NCI-H2196 treated with DMSO at 0.1 percent for 48 hours (cell line): ENCODE measurements at regions not wholly inside any gene's neighbourhood (a gene's known extent, or its start where the extent isn't known, plus 50 kb on each side); places are given as distances from the start of the nearest gene placed in this dataset.

ENCODE experiments used
- DNase-seq: peaks from one replicate; lab custom pipeline; 2025; ENCODE audit not compliant: unreplicated experiment; lab: John Stamatoyannopoulos, UW

DNA sequence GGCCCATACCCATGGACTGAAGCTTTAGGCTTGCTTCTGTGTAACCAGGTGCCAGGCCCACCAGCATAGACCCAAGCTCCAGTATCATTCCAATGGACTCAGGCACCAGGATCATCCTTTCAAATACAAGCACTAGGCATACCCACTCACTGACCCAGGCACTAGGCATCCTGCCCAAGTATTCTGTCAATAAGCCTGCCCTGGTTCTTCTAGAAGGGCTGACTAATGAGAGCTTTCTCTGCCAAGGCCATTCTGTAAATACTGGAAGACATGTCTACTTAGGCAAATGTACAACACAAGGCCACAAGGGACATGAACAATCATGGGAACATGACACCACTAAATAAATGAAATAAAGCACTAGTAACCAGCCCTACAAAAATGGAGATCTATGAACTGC is 352.2 kb downstream of the FSCB start:
- DNase-seq, result peak; percentile 18

DNA sequence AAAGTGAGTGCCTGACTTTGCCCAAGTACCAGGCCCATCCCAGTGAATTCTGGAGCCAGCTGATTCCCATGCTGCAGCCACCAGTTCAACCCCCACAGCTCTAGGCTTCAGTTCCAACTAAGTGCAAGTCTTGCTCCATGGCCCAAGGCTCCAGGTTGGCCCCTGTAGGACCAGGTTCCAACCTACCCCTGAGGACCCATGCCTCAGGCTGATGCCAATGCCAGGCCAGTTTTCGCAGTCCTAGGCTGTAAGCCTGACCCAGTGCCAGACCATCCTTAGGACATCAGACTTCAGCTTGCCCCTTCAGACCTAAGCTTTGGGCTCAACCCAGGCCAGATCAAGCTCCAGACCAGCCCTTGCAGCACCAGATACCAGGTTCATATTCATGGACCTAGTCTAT is 352.6 kb downstream of the FSCB start:
- no peak for DNase-seq

DNA sequence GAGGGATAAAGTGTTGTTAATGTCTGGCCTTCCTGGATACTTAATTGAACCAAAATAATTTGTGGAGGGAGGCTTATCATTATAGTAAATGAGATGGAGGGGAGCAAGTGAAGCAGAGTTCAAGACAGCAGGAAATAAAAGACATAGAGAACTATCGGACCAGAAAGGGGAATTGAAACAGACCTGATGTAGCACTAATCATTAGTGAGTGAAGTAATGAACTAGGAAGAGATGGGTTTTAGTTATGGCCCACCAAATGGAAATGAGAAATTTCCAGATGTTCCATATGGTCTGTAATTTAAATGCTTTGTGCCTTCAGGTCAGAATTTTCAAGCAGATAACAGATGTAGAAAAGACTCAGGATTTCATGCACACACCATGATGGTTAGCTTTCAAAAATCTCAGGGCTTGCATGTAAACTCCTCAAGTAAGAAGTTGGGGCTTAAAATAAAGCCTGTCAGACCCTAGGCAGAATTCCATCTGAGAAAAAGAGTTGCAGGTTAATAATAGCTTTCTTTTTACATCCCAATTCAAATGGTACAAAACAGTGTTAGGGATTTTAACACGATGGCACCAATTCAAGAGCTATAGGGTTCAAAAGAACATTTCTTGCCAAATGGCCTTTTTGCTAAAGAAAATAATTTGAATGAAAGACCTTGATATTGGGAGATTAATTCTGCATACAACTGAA is 355.8 kb downstream of the FSCB start:
- no peak for DNase-seq

DNA sequence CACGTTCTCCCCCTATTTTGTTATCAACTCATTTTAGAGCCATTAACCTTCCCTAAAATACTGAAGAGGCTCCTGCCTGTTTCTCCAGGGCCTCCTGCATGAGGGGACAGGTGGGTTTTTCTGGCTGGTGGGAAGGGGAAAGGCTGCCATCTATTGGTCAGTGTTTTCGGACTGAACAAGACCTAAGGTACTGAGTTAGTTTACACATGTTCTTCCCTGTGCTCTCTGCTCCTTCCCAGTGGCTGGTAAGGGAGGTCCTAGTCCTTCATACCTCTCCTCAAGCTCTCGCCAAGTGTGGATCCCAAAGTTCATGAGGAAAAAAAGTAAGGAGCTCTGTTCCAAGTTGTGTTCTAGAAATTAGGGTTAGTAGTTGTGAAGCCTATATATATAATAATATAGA is 357.5 kb downstream of the FSCB start:
- DNase-seq, result no peak

DNA sequence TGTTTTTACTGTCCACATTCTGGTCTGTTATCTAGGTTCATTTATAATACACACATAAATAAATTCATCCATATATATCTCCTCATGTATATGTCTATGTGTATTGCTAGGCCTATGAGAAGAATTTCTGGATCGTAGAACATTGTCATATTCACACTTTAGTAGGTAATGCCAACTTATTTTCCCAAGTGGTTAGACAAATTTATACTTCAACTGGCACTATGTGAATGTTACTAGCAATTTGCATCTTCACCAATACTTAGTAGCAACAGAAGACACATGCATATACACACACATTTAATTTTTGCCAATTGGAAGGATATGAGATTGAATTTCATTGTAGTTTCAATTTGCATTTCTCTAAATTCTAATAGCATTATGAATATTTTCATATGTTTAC is 365.1 kb downstream of the FSCB start:
- DNase-seq, result no peak

DNA sequence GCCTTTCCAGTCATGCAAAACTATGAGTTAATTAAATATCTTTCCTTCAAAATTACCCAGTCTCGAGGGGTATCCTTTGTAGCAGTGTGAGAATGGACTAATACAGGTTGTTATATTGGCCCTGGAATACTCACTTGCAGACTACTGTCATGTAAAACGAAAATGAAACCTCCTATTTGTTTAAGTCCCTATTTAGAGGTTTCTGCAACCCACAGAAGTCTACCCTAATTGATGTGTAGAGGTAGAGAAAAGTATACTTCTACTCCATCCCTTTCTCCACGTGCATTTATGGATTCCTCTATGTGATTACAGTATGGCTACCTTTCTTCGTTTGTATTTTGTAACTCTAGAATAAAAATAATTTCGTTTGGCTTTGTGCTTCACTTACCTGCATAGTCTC is 371.1 kb downstream of the FSCB start:
- no peak for DNase-seq

DNA sequence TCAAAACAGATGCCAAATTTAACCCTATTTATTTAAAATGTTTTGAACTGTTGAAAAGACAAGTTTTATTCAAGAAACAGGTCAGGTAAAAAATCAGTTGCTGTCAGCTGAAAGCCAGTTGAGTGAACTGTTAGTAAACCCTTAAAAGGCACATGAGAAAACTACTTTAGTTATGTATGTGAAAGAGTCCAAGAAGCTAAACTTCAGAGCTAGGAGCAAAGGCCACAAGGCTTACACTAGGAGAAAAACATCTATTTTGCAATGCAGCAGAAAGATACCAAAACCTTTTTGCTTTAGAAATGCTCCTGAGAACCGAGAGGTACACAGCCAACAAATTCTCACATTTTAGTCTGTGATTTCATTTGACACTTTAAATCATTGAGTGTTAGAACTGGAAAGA is 375.2 kb downstream of the FSCB start:
- DNase-seq, result no peak

DNA sequence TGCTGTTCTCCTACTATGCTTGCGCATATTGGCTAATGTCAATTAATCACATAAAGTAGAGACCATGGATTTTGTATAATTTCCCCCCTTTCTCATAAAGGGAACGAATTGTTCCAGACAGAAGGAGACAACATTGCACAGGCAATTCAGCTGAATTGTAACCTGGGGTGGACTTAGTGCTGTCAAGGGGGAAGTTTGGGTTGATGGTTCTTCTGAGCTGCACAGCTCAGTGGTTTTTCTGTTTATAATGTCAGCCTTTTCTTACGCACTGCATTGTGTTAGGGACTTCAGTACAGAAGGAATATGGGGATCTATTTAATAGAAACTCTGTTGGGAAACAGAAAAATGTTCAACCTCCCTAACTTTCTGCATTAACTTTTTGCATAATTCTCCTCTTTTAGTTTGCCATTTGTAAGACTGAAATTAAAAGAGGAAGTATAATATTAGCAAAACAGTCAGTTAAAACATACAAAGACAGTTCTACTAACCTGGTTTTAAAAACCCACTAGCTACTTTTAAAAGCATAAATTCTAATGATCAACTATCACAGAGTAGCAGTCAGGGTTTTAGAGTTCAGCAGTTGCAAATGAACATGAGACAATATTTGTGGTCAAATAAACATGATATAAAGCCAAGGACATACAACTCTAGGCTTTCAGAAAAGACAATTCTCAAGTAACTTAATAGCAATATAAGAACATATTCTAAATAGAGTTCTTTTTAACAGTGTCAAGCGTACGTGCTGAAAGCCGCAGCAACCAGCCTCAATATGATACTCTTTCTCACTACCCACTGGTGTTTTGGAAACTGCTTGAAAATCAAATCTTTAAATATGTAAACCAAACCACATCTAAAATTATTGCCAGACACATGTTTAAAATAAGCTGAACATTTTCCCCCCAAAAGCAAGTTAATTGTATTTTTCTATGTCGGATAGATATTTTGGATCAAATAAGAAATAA is 393.0 kb downstream of the FSCB start:
- DNase-seq, result no peak

DNA sequence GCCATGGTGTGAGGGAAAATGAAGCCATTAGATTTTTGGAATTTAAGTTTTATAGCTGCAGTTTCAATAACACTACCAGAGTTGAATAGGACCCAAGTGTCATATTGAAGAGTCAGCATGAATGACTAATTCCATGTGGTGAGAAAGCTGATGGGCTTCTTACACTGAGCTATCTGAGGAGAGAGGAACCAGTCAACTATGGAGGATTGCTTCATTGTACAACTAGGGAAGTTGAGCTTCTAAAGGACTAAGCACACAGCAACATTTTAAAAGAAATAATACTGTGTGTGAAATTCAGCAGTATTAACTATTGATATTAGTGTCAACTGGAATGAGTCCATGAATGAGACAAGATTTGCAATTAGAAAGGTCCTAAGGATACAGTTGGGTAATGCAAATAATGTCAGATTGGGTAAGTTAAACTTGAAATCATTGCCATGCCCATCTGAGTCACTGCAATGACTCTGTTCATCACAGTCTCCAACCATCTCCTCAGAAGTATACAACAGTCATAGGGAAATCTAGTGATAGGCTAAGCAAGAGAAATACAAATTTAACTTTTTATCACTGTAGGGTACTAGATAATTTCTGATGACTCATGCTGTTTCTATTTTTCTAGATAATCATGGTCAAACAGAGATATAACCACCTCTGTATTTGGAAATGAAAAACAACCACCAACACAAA is 394.2 kb downstream of the FSCB start:
- DNase-seq, result no peak

DNA sequence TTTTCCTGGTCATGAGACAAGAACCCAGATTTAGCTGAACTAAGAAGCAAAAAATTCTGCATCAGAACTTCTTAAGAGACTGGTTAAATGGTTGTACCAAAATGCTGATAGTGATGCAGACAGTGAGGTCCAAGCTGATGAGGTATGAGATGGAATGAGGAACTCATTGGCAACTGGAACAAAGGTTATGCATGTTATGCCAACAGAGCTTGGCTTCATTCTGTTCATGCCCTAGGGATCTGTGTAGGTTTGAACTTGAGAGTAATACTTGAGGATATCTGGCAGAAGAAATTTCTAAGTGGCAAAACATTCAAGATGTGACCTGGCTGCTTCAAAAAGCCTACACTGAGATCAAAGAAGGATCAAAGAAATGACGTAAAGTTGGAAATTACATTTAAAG is 398.0 kb downstream of the FSCB start:
- DNase-seq, result no peak

DNA sequence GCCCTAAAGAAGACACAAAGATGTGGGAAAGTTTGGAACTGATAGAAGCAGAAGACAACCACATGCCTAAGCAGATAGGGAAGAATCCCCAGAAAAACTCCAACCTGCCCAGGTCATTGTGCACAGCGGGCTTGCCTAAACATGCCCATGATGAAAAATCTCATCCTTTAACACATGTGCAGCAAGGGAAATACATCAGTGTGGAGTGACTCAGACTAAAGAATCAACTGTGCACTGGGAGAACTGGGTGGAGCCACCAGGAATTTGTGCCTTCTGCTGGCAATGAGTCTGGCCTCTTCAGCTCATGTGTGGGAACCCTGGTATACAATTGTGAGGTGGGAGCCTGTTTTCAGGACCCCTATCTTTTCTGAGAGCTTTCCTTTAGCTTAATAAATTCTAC is 398.5 kb downstream of the FSCB start:
- no peak for DNase-seq

DNA sequence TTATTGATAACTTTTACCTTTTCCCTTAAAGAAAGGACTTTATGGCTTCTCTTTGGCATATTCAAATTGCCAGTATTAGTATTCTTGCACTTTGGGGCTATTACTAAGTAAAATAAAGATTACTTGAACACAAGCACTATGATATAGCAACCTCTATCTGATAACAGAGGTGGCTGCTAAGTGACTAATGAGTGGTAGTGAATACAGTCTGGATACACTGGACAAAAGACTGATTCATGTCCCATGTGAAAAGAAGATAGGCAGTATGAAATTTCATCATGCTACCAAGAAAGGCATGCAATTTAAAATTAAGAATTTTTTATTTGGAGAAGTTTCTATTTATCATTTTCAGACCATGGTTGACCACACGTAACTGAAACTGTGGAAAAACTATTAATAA is 399.9 kb downstream of the FSCB start:
- no peak for DNase-seq

DNA sequence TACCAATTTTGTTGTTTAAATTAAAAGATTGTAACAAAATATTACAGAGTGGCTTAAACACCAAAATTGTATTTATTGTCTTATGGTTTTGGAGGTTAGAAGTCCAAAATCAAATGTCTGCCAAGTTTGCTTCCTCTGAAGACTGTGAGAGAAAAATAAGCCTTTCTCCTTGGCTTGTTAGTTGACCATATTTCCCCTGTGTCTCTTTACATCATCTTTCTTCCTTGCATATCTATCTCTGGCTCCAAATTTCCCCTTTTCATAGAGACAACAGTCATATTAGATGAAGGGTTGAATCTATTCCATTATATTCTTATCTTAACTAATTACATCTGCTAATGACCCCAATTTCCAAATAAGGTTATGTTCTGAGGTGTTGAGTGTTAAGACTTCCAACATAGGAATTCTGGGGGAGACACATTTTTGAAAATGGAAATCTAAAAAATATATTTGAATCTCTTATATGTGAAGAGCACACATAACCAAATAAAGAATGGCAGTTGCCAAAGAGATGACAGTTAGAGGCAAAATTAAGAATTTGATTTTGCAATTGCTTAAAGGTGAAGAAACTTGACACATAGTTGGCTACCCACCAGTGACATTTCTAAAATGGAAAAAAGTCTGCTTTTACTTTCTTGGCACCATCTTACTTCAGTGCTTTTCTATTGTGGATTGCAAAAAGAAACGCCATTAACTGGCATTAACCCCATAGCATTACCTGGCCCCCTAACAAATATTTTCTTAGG is 407.2 kb downstream of the FSCB start:
- DNase-seq, result no peak

DNA sequence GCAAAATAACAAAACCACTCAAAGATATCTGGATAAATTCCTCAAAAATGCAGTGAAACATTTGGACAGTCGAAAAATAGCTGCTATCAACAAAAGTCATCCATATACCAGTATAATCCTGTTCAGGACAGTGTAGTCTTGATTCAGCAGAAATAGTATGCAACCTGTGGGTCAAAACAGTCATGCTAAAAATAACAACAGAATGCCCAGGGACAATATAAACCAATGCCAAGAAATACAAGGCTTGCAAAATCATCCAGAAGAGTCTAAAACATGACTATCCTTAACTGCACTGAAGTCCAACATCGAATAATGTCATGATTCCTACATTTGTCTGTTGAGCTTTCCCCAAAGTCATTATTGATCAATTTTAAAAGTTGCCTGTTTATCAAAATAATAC is 425.9 kb downstream of the FSCB start:
- no peak for DNase-seq

DNA sequence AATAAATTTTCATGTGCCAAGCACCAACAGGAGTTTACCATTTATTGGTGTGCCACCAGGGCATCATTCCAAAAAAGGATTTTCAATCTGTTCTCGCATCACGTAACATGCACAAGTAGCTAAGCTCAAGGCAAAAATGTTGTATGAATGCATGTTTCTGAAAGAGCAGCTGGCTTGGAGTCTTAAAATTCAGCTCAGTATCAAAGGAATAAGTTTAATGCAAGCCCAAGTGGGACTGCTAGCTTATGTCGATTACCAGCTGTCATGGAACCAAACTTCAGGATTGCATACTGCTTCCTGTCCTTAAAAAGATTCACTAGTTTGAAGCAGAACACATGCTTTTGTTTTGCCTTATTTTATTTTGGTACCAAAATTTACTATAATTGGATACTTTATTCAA is 437.0 kb downstream of the FSCB start:
- no peak for DNase-seq

DNA sequence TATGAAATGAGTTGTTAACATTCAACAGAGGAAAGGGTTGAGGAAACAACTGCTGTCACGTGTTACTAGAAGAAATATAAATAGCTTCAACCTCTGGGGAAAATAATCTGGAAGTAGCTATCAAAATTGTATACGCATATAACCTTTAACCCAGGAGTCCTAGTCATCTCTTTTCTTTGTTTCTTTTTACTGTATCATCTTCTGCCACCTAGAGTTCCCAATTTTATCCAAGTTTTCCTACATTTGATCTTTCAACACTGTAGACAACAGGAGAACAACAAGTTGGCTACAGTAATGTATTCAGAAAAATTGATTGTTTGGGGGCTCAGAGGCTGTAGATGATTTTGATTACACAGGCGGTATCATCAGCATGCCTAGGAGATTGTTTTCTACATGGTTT is 453.7 kb downstream of the FSCB start:
- DNase-seq, result no peak

DNA sequence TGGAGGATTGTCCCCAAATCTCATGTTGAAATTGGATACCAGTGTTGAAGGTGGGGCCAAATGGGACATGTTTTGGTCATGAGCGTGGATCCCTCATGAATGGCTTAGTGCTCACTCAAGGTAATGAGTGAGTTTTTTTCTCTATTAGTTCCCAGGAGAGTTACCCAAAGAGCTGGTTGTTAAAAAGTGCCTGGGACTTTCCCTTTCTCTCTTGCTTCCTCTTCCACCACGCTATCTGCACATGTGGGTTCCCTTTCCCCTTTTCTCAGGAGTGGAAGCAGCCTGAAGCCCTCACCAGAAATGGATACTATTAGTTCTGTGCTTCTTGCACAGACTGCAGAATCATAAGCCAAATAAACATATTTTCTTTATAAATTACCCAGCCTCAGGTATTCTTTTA is 465.4 kb downstream of the FSCB start:
- no peak for DNase-seq

DNA sequence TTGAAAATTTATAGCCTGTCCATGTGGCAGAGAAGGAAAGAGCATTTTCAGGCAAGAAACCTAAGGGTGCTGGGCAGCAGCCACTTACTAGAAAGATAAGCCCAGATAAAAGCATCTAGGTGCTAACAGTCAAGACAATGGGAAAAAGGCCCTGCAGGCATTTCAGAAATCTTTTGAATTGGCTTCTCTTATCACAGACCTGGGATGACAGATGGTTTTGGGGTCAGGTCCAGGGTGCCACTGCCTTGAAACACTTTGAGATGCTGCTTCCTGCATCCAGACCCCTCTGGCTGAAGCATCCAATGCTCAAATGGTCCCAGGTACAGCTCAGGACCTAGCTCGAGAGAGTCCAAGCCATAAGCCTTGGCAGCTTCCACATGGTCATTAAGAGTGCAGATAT is 466.5 kb downstream of the FSCB start:
- no peak for DNase-seq

DNA sequence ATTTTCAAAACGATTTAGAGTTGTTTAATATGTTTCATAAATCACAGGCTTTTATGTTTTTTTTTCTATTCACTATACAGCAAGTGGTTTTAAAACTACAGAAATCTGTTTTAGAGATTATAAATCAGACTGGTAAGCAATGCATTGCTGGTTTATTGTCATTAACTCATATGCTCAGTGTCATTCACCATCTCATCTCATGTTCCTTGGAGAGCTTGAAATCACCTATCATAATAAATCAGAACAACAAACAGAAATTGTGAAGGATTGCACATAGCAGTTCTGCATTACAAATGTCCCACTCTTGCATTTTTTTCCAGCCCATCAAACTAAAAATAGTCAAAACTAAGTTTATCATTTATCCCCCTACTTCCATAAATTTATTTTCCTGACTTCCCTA is 470.8 kb downstream of the FSCB start:
- DNase-seq, result no peak

DNA sequence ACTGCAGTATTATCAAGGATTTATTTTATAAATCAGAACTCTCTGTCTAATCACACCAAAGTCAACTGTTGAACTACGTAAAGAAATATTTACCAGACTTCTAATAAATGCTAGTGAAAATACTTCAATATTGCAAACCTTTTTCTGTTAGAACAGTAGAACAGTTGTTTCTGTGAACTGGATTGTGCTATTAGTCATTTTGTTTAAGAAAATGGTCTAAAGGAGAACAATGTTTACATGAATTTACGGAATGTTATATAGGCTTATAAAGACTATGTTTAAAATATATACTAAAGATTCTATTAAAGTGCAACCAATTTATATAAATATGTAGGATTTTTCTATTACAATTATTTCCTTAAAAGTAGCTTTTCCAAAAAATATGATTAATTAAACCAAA is 471.4 kb downstream of the FSCB start:
- DNase-seq, result no peak

DNA sequence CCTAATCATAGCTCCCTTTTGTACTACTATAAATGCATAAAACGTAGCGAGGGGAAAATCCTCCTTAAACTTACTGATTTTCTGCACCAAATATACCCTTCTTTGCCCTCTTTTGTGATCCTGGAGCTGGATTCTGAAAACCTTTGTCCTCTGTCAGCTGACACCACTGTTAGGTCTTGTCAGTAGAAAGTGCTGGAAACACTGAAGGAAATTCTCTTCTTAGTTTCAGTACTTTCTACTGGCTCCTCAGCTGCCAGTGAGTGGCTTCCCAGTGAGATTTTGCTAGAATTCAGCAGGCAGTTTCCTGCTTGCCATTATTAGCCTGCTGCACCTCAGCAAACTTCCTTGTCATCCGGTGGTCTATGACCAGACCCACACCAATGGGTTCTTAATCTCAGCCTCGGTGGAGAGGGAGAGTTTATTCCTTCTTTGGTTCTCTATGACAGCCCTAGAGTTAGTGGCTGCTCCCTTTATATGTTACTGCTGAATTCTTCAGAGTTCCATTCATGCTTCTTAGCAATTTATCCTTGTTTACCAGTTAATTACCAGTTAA is 476.2 kb downstream of the FSCB start:
- no peak for DNase-seq
